ENCODE measurements at regions not wholly inside any gene's neighbourhood (a gene's known extent, or its start where the extent isn't known, plus 50 kb on each side); places are given as distances from the start of the nearest gene placed in this dataset.

DNA sequence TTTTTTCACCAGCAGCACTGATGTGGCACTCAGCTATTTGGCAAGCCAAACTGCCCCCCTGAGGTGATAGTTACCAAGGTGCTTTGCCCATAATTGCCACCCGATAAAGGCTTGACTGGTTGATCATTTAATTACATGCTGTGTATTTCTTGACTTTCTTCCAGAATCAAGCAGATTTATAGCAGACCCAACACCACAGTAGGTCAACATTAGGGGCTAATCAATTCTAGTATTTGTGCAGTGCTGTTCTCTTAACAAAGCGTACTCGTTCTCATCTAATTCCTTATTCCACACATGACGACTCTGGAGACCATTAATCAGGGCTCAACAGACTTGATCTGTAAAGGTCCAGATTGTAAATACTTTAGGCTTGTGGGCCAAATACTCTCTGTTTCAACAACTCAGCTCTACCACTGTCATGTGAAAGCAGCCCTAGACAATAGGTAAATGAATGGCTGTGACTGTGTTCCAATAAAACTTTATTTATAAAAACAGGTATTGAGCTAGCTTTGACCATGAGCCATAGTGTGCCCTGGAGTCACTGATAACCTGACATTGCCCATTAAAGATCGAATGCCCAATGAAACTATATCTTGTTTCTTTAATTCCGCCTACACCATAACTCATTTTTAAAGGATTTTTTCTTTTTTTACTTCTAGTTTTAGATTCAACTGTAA lies 119.1 kb upstream of the TMC3 start:
- no peaks in the 10 kb centered on the region; the same call in 2 of the 3 replicates for H3K4me1 Mint-ChIP-seq
- no peaks in the 10 kb centered on the region for H3K9me3 Mint-ChIP-seq
- Histone ChIP-seq H3F3A (replicated peaks; ENCODE audit: low read depth) (no peaks in the 10 kb centered on the region), H3K9me2 (ENCODE audit: insufficient read depth) (no peaks in the 10 kb centered on the region), H3K79me2 (replicated peaks; ENCODE audit: insufficient read depth) (no peaks in the 10 kb centered on the region), H3K27me3 (ENCODE audit: insufficient read depth) (no peaks in the 10 kb centered on the region), H3K4me2 (no peak overlapping the region), H4K20me1 (replicated peaks; ENCODE audit: insufficient read depth) (no peaks in the 10 kb centered on the region), H3K4me3 (no peak overlapping the region), H2AFZ (no peak overlapping the region), H3K4me1 (ENCODE audit: insufficient read depth) (no peaks in the 10 kb centered on the region), H3K36me3 (ENCODE audit: insufficient read depth) (no peaks in the 10 kb centered on the region), H3K27ac (ENCODE audit: low read depth) (no peak overlapping the region)
- no peak overlapping the region for H3K27ac Mint-ChIP-seq
- H3K36me3 Mint-ChIP-seq (ENCODE audit: low read depth): no peaks in the 10 kb centered on the region
- no peaks in the 10 kb centered on the region for H3K27me3 Mint-ChIP-seq (ENCODE audit: insufficient read depth, low read depth, poor library complexity)
- ATAC-seq: no peak
- H3K4me3 Mint-ChIP-seq: no peak overlapping the region
- DNase-seq (ENCODE audit: low spot score): no peak
- TF ChIP-seq, protein P1, sequence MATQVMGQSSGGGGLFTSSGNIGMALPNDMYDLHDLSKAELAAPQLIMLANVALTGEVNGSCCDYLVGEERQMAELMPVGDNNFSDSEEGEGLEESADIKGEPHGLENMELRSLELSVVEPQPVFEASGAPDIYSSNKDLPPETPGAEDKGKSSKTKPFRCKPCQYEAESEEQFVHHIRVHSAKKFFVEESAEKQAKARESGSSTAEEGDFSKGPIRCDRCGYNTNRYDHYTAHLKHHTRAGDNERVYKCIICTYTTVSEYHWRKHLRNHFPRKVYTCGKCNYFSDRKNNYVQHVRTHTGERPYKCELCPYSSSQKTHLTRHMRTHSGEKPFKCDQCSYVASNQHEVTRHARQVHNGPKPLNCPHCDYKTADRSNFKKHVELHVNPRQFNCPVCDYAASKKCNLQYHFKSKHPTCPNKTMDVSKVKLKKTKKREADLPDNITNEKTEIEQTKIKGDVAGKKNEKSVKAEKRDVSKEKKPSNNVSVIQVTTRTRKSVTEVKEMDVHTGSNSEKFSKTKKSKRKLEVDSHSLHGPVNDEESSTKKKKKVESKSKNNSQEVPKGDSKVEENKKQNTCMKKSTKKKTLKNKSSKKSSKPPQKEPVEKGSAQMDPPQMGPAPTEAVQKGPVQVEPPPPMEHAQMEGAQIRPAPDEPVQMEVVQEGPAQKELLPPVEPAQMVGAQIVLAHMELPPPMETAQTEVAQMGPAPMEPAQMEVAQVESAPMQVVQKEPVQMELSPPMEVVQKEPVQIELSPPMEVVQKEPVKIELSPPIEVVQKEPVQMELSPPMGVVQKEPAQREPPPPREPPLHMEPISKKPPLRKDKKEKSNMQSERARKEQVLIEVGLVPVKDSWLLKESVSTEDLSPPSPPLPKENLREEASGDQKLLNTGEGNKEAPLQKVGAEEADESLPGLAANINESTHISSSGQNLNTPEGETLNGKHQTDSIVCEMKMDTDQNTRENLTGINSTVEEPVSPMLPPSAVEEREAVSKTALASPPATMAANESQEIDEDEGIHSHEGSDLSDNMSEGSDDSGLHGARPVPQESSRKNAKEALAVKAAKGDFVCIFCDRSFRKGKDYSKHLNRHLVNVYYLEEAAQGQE (IDR thresholded peaks at IDR 0.05; ENCODE audit: unreplicated experiment): no peak
- TF ChIP-seq ZNF462 (CRISPR knock-in tag; IDR thresholded peaks at IDR 0.05): no peak
- no peak for TF ChIP-seq POLR2AphosphoS5 (IDR thresholded peaks at IDR 0.05; ENCODE audit: low read depth)
- no peak for TF ChIP-seq JUNB (IDR thresholded peaks at IDR 0.05; ENCODE audit: unreplicated experiment)
- no peak for TF ChIP-seq CTCF (conservative IDR thresholded peaks at IDR 0.05; ENCODE audit: low read depth in 2 of 2)
- TF ChIP-seq ETS1 (IDR thresholded peaks at IDR 0.05): no peak
- TF ChIP-seq ZNF114 (CRISPR knock-in tag; IDR thresholded peaks at IDR 0.05): no peak
- TF ChIP-seq EZH2phosphoT487 (IDR thresholded peaks at IDR 0.05; ENCODE audit: unreplicated experiment): no peak
- no peak for TF ChIP-seq NANOG (IDR thresholded peaks at IDR 0.05; ENCODE audit: borderline replicate concordance)
- TF ChIP-seq CREB1 (CRISPR knock-in tag; IDR thresholded peaks at IDR 0.05; ENCODE audit: low read depth): no peak
- no peak for TF ChIP-seq EZH2 (IDR thresholded peaks at IDR 0.05; ENCODE audit: low read depth, unreplicated experiment)
- TF ChIP-seq STAT1 (IDR thresholded peaks at IDR 0.05; ENCODE audit: unreplicated experiment): no peak
- no peak for TF ChIP-seq ZNF331 (CRISPR knock-in tag; IDR thresholded peaks at IDR 0.05; ENCODE audit: low read depth)

Data from GM23338 (cell line).